ENCODE measurements at regions not wholly inside any gene's neighbourhood (a gene's known extent, or its start where the extent isn't known, plus 50 kb on each side); places are given as distances from the start of the nearest gene placed in this dataset.

GRCh38 chr10:29140151-29140550 lies 148.7 kb upstream of the LYZL1 start:
- TF ChIP-seq SUZ12 (IDR thresholded peaks at IDR 0.05; ENCODE audit: extremely low read depth, insufficient read depth, insufficient read length) (no peak), ZNF274 (IDR thresholded peaks at IDR 0.05; ENCODE audit: low read depth, low read length) (no peak), YY1 (IDR thresholded peaks at IDR 0.05; ENCODE audit: insufficient read depth, insufficient read length) (no peak)
